Dendritic cell treated with granulocyte-macrophage colony-stimulating factor and Interleukin-4, amounts not matched to agents 40 ng/mL and 50 ng/mL, for 4 days (primary cell): ENCODE measurements at regions not wholly inside any gene's neighbourhood (a gene's known extent, or its start where the extent isn't known, plus 50 kb on each side); places are given as distances from the start of the nearest gene placed in this dataset.

Source experiments
- H3K27ac Mint-ChIP-seq: one replicate; pipeline ENCODE4 v1.8.0; 2022; ENCODE audit warnings: mild to moderate bottlenecking, mixed read lengths
- H3K27me3 Mint-ChIP-seq: one replicate; pipeline ENCODE4 v1.8.0; 2022; ENCODE audit warnings: mild to moderate bottlenecking, mixed read lengths
- H3K36me3 Mint-ChIP-seq: one replicate; pipeline ENCODE4 v1.8.0; 2022; ENCODE audit warnings: low read depth, mixed read lengths
- H3K4me1 Mint-ChIP-seq: one replicate; pipeline ENCODE4 v1.8.0; 2022; ENCODE audit warnings: low read depth, mixed read lengths
- H3K4me3 Mint-ChIP-seq: one replicate; pipeline ENCODE4 v1.8.0; 2022; ENCODE audit warnings: mild to moderate bottlenecking, moderate library complexity, mixed read lengths
- H3K9me3 Mint-ChIP-seq: one replicate; pipeline ENCODE4 v1.8.0; 2022; ENCODE audit warnings: mixed read lengths
- intact Hi-C: fragments of 100-400 bp; cut with micrococcal nuclease; formaldehyde crosslinking; loops from one replicate; pipeline ENCODE4 v1.15.0; 2022

- Mint-ChIP-seq H3K4me3 (no peak overlapping the region), H3K27me3 (no peaks in the 10 kb centered on the region), H3K4me1 (peaks cover 57% of the 10 kb centered on the region), H3K9me3 (no peaks in the 10 kb centered on the region), H3K36me3 (no peaks in the 10 kb centered on the region), H3K27ac (peak overlapping the region; percentile 93)
- intact Hi-C loops: loop anchor here (5.0 kb wide), 1 partner anchor 58 kb away; the partner anchor contains the start of gene TAB2
Observed at GRCh38 chr6:149259753-149260152, 57.8 kb upstream of the TAB2 start.

DNA sequence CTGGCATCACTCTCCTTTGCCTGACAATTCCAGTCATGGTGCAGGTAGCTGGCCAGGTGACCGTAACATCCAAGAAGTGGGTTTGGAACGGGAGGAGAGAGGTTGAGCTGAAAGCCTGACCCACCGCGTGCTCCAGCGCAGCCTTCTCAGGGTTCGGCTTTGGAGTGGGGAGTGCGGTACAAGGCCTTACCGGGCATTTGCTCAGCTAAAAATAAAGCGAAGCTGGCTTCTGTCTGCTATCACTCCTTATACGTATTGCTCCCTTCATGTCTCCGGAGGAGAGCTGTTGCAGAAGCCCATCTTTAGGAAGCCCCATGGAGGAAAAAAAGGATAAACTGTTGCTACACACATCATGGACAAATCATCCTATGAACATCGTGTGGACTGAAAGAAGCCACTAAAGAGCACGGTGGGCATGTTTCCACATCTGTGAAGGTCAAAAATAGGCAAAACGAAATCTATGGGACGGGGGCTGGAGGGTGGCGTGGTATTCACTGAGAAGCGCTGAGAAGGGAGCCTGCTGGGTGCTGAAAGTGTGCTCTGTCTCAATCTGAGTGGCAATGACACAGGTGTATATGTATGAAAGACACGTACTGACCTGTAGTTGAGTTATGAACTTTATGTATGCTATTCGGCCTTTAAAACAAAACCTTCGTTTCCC lies 57.2 kb upstream of the TAB2 start:
- H3K4me1 Mint-ChIP-seq: peaks cover 56% of the 10 kb centered on the region
- H3K4me3 Mint-ChIP-seq: no peak overlapping the region
- intact Hi-C loops: no loop called here
- H3K27ac Mint-ChIP-seq: peak overlapping the region; percentile 93
- H3K27me3 Mint-ChIP-seq: no peaks in the 10 kb centered on the region
- no peaks in the 10 kb centered on the region for H3K36me3 Mint-ChIP-seq
- no peaks in the 10 kb centered on the region for H3K9me3 Mint-ChIP-seq

GRCh38 chr6:149261364-149262040 lies 56.0 kb upstream of the TAB2 start:
- intact Hi-C loops: no loop called here
- Mint-ChIP-seq H3K4me3 (no peak overlapping the region), H3K4me1 (peaks cover 67% of the 10 kb centered on the region), H3K27ac (no peak overlapping the region), H3K36me3 (no peaks in the 10 kb centered on the region), H3K9me3 (no peaks in the 10 kb centered on the region), H3K27me3 (no peaks in the 10 kb centered on the region)

- H3K9me3 Mint-ChIP-seq: no peaks in the 10 kb centered on the region
- H3K4me3 Mint-ChIP-seq: no peak overlapping the region
- intact Hi-C loops: no loop called here
- H3K27me3 Mint-ChIP-seq: no peaks in the 10 kb centered on the region
- H3K4me1 Mint-ChIP-seq: peaks cover 67% of the 10 kb centered on the region
- no peak overlapping the region for H3K27ac Mint-ChIP-seq
- H3K36me3 Mint-ChIP-seq: no peaks in the 10 kb centered on the region
Observed at GRCh38 chr6:149263321-149263720, 54.2 kb upstream of the TAB2 start.

- Mint-ChIP-seq H3K36me3 (no peaks in the 10 kb centered on the region), H3K4me1 (peaks cover 58% of the 10 kb centered on the region), H3K4me3 (no peak overlapping the region), H3K9me3 (no peaks in the 10 kb centered on the region), H3K27ac (no peak overlapping the region), H3K27me3 (no peaks in the 10 kb centered on the region)
- intact Hi-C loops: no loop called here
Observed at GRCh38 chr6:149264629-149265028, 52.9 kb upstream of the TAB2 start.

- Mint-ChIP-seq H3K36me3 (no peaks in the 10 kb centered on the region), H3K4me3 (no peak overlapping the region), H3K9me3 (no peaks in the 10 kb centered on the region), H3K27ac (peak overlapping the region; percentile 76), H3K27me3 (no peaks in the 10 kb centered on the region), H3K4me1 (peaks cover 55% of the 10 kb centered on the region)
- intact Hi-C loops: no loop called here
Observed at GRCh38 chr6:149265945-149266344, 51.6 kb upstream of the TAB2 start.

DNA sequence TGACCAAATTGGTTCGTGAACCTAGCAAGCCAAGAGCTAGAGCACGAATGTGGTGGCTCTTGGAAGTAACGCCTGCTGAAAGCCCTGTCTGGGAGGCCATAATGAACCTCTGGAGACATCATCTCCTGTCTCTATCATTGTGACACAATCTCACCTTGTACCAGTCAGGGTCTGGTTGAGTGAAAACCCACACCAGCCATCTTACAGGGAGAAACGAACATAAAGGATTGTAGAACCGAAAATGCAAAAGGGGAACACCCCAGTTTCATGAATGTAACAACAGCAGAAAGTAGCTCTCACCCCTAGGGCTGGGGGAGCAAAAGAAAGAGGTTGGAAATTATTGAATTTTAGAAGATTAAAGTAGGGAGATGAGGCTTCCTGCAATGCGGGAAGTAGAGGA lies 50.9 kb upstream of the TAB2 start:
- H3K9me3 Mint-ChIP-seq: no peaks in the 10 kb centered on the region
- no peaks in the 10 kb centered on the region for H3K27me3 Mint-ChIP-seq
- H3K4me1 Mint-ChIP-seq: peaks cover 58% of the 10 kb centered on the region
- intact Hi-C loops: no loop called here
- no peaks in the 10 kb centered on the region for H3K36me3 Mint-ChIP-seq
- H3K4me3 Mint-ChIP-seq: no peak overlapping the region
- H3K27ac Mint-ChIP-seq: peak overlapping the region; percentile 76

GRCh38 chr6:149267072-149267471 lies 50.4 kb upstream of the TAB2 start:
- H3K9me3 Mint-ChIP-seq: peaks cover under 1% of the 10 kb centered on the region
- peak overlapping the region; percentile 76 for H3K27ac Mint-ChIP-seq
- H3K36me3 Mint-ChIP-seq: no peaks in the 10 kb centered on the region
- no peak overlapping the region for H3K4me3 Mint-ChIP-seq
- no peaks in the 10 kb centered on the region for H3K27me3 Mint-ChIP-seq
- intact Hi-C loops: no loop called here
- H3K4me1 Mint-ChIP-seq: peaks cover 58% of the 10 kb centered on the region

- no peaks in the 10 kb centered on the region for H3K36me3 Mint-ChIP-seq
- H3K9me3 Mint-ChIP-seq: peaks cover 5% of the 10 kb centered on the region
- peaks cover 62% of the 10 kb centered on the region for H3K4me1 Mint-ChIP-seq
- intact Hi-C loops: no loop called here
- no peaks in the 10 kb centered on the region for H3K27me3 Mint-ChIP-seq
- peak overlapping the region; percentile 76 for H3K27ac Mint-ChIP-seq
- no peak overlapping the region for H3K4me3 Mint-ChIP-seq
Observed at GRCh38 chr6:149267513-149268043, 49.9 kb upstream of the TAB2 start.
